HG02973 (cell line): ENCODE measurements at regions not wholly inside any gene's neighbourhood (a gene's known extent, or its start where the extent isn't known, plus 50 kb on each side); places are given as distances from the start of the nearest gene placed in this dataset.

Experiments
- ATAC-seq: cut with Tn5 transposase; IDR thresholded peaks from one replicate; pipeline ENCODE4 v1.9.1; 2021; ENCODE audit warnings: moderate library complexity; ENCODE audit not compliant: unreplicated experiment

- ATAC-seq: no peak
Observed at GRCh38 chr12:126457776-126458175, 1392.5 kb downstream of the AACS start.

- ATAC-seq: no peak
Observed at GRCh38 chr12:126464153-126464552, 1398.9 kb downstream of the AACS start.

- no peak for ATAC-seq
Observed at GRCh38 chr12:126469211-126469610, 1404.0 kb downstream of the AACS start.

GRCh38 chr12:126474703-126475102 is 1409.5 kb downstream of the AACS start:
- ATAC-seq: no peak

- no peak for ATAC-seq
Observed at GRCh38 chr12:126480451-126480850, 1415.2 kb downstream of the AACS start.

- no peak for ATAC-seq
Observed at GRCh38 chr12:126481688-126482087, 1416.5 kb downstream of the AACS start.

- ATAC-seq: no peak
Observed at GRCh38 chr12:126482238-126482889, 1417.1 kb downstream of the AACS start.

- no peak for ATAC-seq
Observed at GRCh38 chr12:126483145-126484068, 1418.2 kb downstream of the AACS start.

- no peak for ATAC-seq
Observed at GRCh38 chr12:126487431-126487980, 1422.3 kb downstream of the AACS start.

GRCh38 chr12:126488806-126489205 is 1423.6 kb downstream of the AACS start:
- ATAC-seq: no peak

- ATAC-seq: no peak
Observed at GRCh38 chr12:126492181-126492580, 1426.9 kb downstream of the AACS start.

GRCh38 chr12:126493366-126494108 is 1428.3 kb downstream of the AACS start:
- ATAC-seq: no peak

- ATAC-seq: no peak
Observed at GRCh38 chr12:126496201-126496600, 1431.0 kb downstream of the AACS start.

- no peak for ATAC-seq
Observed at GRCh38 chr12:126506426-126507182, 1441.4 kb downstream of the AACS start.

- ATAC-seq: no peak
Observed at GRCh38 chr12:126507231-126507630, 1442.0 kb downstream of the AACS start.

GRCh38 chr12:126509572-126509971 is 1444.3 kb downstream of the AACS start:
- ATAC-seq: no peak

GRCh38 chr12:126510630-126511029 is 1445.4 kb downstream of the AACS start:
- no peak for ATAC-seq

- ATAC-seq: no peak
Observed at GRCh38 chr12:126512916-126513913, 1448.0 kb downstream of the AACS start.

- ATAC-seq: no peak
Observed at GRCh38 chr12:126518596-126519200, 1453.5 kb downstream of the AACS start.
